Retinal pigment epithelial cell (primary cell): ENCODE measurements at regions not wholly inside any gene's neighbourhood (a gene's known extent, or its start where the extent isn't known, plus 50 kb on each side); places are given as distances from the start of the nearest gene placed in this dataset.
"Not testable (repeated sequence)": the region's sequence is repeated elsewhere in the genome, so short reads cannot be mapped to it uniquely, and the experiment has no call there.

Experiments
- DNase-seq: peaks from one replicate; pipeline ENCODE4 v3.0.0-alpha.2; 2010; ENCODE audit warnings: low read depth
- H3K4me3 ChIP-seq: 2 replicates; pipeline ENCODE4 v1.5.1; 2011; ENCODE audit warnings: mild to moderate bottlenecking, low read length, control low read depth, moderate library complexity
- TF ChIP-seq, protein P1 (sequence below): conservative IDR thresholded peaks from 2 replicates; pipeline ENCODE4 v1.5.1; 2011; ENCODE audit warnings: low read depth, low read length, control low read depth, inconsistent platforms

- TF ChIP-seq, protein P1, sequence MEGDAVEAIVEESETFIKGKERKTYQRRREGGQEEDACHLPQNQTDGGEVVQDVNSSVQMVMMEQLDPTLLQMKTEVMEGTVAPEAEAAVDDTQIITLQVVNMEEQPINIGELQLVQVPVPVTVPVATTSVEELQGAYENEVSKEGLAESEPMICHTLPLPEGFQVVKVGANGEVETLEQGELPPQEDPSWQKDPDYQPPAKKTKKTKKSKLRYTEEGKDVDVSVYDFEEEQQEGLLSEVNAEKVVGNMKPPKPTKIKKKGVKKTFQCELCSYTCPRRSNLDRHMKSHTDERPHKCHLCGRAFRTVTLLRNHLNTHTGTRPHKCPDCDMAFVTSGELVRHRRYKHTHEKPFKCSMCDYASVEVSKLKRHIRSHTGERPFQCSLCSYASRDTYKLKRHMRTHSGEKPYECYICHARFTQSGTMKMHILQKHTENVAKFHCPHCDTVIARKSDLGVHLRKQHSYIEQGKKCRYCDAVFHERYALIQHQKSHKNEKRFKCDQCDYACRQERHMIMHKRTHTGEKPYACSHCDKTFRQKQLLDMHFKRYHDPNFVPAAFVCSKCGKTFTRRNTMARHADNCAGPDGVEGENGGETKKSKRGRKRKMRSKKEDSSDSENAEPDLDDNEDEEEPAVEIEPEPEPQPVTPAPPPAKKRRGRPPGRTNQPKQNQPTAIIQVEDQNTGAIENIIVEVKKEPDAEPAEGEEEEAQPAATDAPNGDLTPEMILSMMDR: no peak
- no peak overlapping the region for H3K4me3 ChIP-seq
- no peak for DNase-seq
These were observed 113.5 kb upstream of the SATB1 start for GRCh38 chr3:18538463-18539230.

DNA sequence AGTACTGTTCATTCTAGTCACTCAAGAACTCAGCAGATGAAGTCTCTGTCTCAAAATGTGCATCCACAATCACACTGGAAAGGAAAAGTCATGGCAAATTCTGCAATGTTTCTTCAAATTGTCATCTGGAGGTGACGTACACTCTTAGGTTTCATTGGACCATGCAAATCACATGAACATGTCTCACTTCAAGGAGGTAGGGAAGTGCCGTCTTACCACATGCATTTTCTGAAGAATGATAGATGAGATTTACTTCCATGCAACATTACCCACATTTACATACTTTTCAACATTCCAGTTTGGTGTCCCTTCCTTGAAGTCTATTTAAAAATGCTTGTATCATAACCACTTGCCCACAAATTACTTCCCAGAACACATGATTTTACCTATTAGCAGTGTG lies 107.9 kb upstream of the SATB1 start:
- DNase-seq: no peak
- H3K4me3 ChIP-seq: no peak overlapping the region
- TF ChIP-seq, protein P1: no peak

DNA sequence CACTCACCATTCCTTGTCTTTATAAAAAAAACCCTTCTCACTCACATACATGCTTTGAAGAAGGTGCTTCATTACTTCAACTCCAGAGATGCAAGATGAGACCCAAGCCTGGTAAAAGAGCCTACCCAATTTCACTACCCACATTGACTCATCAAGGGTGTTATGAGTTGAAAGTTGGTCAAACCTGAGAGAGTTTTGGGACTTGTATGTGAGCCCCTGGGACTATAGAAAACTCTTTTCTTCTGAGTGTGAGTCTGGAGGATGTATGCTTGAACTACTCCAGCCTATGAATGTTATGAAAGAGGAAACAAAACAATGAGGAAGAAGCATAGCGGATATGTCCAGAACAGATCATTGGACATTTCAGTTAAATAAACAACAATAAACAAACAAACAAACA lies 106.5 kb upstream of the SATB1 start:
- DNase-seq: no peak
- H3K4me3 ChIP-seq: no peak overlapping the region
- TF ChIP-seq, protein P1: no peak

DNA sequence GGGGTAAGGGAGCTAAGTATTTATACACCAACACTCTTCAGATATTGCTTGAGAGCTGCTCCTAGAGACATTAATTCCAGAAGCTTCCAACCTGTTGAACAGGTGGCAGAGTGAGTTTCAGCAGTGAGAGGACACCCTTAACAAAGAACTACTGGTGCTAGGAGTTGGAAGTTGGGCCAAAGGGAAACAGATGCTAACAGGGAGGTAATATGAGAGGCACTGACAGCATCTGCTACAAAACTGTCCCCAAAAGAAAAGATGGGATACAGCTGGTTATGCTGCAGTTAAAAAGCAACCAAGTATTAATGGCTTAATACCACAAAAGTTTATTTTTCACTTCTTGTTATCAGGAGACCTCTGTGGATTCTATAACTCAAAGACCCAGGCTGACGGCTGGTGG lies 104.5 kb upstream of the SATB1 start:
- H3K4me3 ChIP-seq: no peak overlapping the region
- DNase-seq: no peak
- TF ChIP-seq, protein P1: no peak

GRCh38 chr3:18527691-18528090 lies 102.6 kb upstream of the SATB1 start:
- H3K4me3 ChIP-seq: no peak overlapping the region
- TF ChIP-seq, protein P1: no peak
- no peak for DNase-seq

- H3K4me3 ChIP-seq: no peak overlapping the region
- DNase-seq: no peak
- TF ChIP-seq, protein P1: no peak
These were observed 101.5 kb upstream of the SATB1 start for GRCh38 chr3:18526667-18527066.

DNA sequence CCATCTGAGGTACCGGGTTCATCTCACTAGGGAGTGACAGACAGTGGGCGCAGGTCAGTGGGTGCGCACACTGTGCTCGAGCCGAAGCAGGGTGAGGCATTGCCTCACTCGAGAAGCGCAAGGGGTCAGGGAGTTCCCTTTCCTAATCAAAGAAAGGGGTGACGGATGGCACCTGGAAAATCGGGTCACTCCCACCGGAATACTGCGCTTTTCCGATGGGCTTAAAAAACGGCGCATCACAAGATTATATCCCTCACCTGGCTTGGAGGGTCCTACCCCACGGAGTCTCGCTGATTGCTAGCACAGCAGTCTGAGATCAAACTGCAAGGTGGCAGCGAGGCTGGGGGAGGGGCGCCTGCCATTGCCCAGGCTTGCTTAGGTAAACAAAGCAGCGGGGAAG lies 91.0 kb upstream of the SATB1 start:
- H3K4me3 ChIP-seq, DNase-seq: not testable (repeated sequence)

GRCh38 chr3:18513091-18513490 lies 88.0 kb upstream of the SATB1 start:
- no peak for DNase-seq
- TF ChIP-seq, protein P1: no peak

More at GRCh38 chr3:18513091-18513490, 88.0 kb upstream of the SATB1 start:
- no peak overlapping the region for H3K4me3 ChIP-seq
